Smooth muscle cell of the brain vasculature (primary cell): ENCODE measurements at regions not wholly inside any gene's neighbourhood (a gene's known extent, or its start where the extent isn't known, plus 50 kb on each side); places are given as distances from the start of the nearest gene placed in this dataset.

Experiments
- DNase-seq: peaks from one replicate; pipeline ENCODE4 v3.0.0-alpha.2; 2012; ENCODE audit warnings: low read depth, low spot score

GRCh38 chr10:8418631-8419030 is 364.1 kb downstream of the GATA3 start:
- no peak for DNase-seq

- no peak for DNase-seq
These were observed 365.7 kb downstream of the GATA3 start for GRCh38 chr10:8420182-8420581.

GRCh38 chr10:8424555-8425211 is 370.2 kb downstream of the GATA3 start:
- DNase-seq = no peak

GRCh38 chr10:8428654-8429053 is 374.2 kb downstream of the GATA3 start:
- no peak for DNase-seq

GRCh38 chr10:8430321-8430720 is 375.8 kb downstream of the GATA3 start:
- no peak for DNase-seq

- DNase-seq = no peak
These were observed 377.0 kb downstream of the GATA3 start for GRCh38 chr10:8431511-8431910.

- DNase-seq = no peak
These were observed 380.9 kb downstream of the GATA3 start for GRCh38 chr10:8435186-8436055.

- no peak for DNase-seq
These were observed 383.4 kb downstream of the GATA3 start for GRCh38 chr10:8437896-8438295.

- DNase-seq = no peak
These were observed 384.1 kb downstream of the GATA3 start for GRCh38 chr10:8438603-8439002.

- DNase-seq = no peak
These were observed 384.6 kb downstream of the GATA3 start for GRCh38 chr10:8439040-8439439.

GRCh38 chr10:8444630-8445029 is 390.1 kb downstream of the GATA3 start:
- DNase-seq = no peak

GRCh38 chr10:8445353-8445752 is 390.9 kb downstream of the GATA3 start:
- DNase-seq = no peak

GRCh38 chr10:8449909-8450308 is 395.4 kb downstream of the GATA3 start:
- DNase-seq = no peak

- DNase-seq = no peak
These were observed 399.1 kb downstream of the GATA3 start for GRCh38 chr10:8453587-8453986.

GRCh38 chr10:8454357-8454756 is 399.9 kb downstream of the GATA3 start:
- no peak for DNase-seq

- no peak for DNase-seq
These were observed 400.7 kb downstream of the GATA3 start for GRCh38 chr10:8455181-8455580.

- no peak for DNase-seq
These were observed 401.9 kb downstream of the GATA3 start for GRCh38 chr10:8456386-8456785.

GRCh38 chr10:8460626-8461025 is 406.1 kb downstream of the GATA3 start:
- DNase-seq = no peak

GRCh38 chr10:8462565-8462964 is 408.1 kb downstream of the GATA3 start:
- DNase-seq = no peak

- DNase-seq = no peak
These were observed 409.4 kb downstream of the GATA3 start for GRCh38 chr10:8463853-8464252.

- no peak for DNase-seq
These were observed 414.0 kb downstream of the GATA3 start for GRCh38 chr10:8468477-8468876.

- DNase-seq = no peak
These were observed 418.7 kb downstream of the GATA3 start for GRCh38 chr10:8473205-8473604.

- no peak for DNase-seq
These were observed 422.8 kb downstream of the GATA3 start for GRCh38 chr10:8477300-8477699.
